ENCODE measurements at regions not wholly inside any gene's neighbourhood (a gene's known extent, or its start where the extent isn't known, plus 50 kb on each side); places are given as distances from the start of the nearest gene placed in this dataset.

GRCh38 chr17:63126607-63127006 is 160.6 kb downstream of the TANC2 start:
- no peak for TF ChIP-seq CTCF (IDR thresholded peaks at IDR 0.05)
- TF ChIP-seq POLR2A (IDR thresholded peaks at IDR 0.05; ENCODE audit: low read depth): no peak
- TF ChIP-seq POLR2AphosphoS5 (IDR thresholded peaks at IDR 0.05): no peak
